Activated naive CD8-positive, alpha-beta T cell treated with anti-CD3 and anti-CD28 coated beads, Interleukin-2, amount 50 U/mL, for 24 hours (primary cell): ENCODE measurements at regions not wholly inside any gene's neighbourhood (a gene's known extent, or its start where the extent isn't known, plus 50 kb on each side); places are given as distances from the start of the nearest gene placed in this dataset.
"Not testable (repeated sequence)": the region's sequence is repeated elsewhere in the genome, so short reads cannot be mapped to it uniquely, and the experiment has no call there.

Source experiments
- ATAC-seq: fragments of 150-1000 bp; cut with Tn5 transposase; one replicate; pipeline ENCODE4 v1.10.0; 2021
- DNase-seq: peaks from one replicate; pipeline ENCODE4 v3.0.0; 2021
- H3K27ac Mint-ChIP-seq: one replicate; pipeline ENCODE4 v1.8.0; 2021; ENCODE audit warnings: mild to moderate bottlenecking, mixed read lengths
- H3K27me3 Mint-ChIP-seq: one replicate; pipeline ENCODE4 v1.8.0; 2021; ENCODE audit warnings: mixed read lengths
- H3K36me3 Mint-ChIP-seq: one replicate; pipeline ENCODE4 v1.8.0; 2021; ENCODE audit warnings: low read depth, mixed read lengths
- H3K4me1 Mint-ChIP-seq: one replicate; pipeline ENCODE4 v1.8.0; 2021; ENCODE audit warnings: mixed read lengths
- H3K4me3 Mint-ChIP-seq: one replicate; pipeline ENCODE4 v1.8.0; 2021; ENCODE audit warnings: mild to moderate bottlenecking, moderate library complexity, mixed read lengths
- H3K9me3 Mint-ChIP-seq: one replicate; pipeline ENCODE4 v1.8.0; 2021; ENCODE audit warnings: mixed read lengths

GRCh38 chr11:70600911-70601415, 202.6 kb downstream of the CTTN start:
- H3K27me3 Mint-ChIP-seq = not testable (repeated sequence)

DNA sequence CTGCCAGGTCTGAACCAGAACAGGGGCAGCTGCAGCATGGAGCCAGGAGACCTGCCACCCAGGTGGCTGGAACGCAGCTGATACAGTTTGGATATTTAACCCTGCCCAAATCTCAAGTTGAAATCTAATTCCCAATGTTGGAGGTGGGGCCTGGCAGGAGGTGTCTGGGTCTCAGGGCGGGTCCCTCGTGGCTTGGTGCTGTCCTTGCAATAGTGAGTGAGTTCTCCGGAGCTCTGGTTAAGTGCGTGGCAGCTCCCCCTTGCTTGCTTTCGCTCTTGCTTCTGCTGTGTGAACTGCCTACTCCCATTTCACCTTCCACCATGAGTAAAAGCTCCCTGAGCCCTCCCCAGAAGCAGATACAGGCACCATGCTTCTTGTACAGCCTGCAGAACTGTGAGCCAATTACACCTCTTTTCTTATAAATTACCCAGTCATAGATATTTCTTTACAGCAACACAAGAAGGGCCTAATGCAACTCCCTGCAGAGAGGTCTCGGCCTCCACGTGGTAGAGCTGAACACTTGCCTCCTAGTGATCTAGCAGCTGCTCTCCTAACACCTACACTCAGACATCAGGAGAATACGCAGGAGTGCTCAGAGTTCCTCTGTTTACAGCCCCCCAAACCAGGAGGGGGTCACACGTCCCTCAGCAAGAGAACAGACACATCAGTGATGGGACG, 203.7 kb downstream of the CTTN start:
- no peak overlapping the region for H3K27ac Mint-ChIP-seq
- no peak overlapping the region for H3K4me3 Mint-ChIP-seq
- peaks cover 5% of the 10 kb centered on the region for H3K27me3 Mint-ChIP-seq
- H3K9me3 Mint-ChIP-seq = no peaks in the 10 kb centered on the region
- no peaks in the 10 kb centered on the region for H3K36me3 Mint-ChIP-seq
- no peaks in the 10 kb centered on the region for H3K4me1 Mint-ChIP-seq
- no peak for ATAC-seq
- no peak for DNase-seq

More at GRCh38 chr11:70600911-70601415, 202.6 kb downstream of the CTTN start:
- not testable (repeated sequence) for H3K9me3 Mint-ChIP-seq, ATAC-seq, H3K4me3 Mint-ChIP-seq, H3K4me1 Mint-ChIP-seq, DNase-seq, H3K36me3 Mint-ChIP-seq, H3K27ac Mint-ChIP-seq

DNA sequence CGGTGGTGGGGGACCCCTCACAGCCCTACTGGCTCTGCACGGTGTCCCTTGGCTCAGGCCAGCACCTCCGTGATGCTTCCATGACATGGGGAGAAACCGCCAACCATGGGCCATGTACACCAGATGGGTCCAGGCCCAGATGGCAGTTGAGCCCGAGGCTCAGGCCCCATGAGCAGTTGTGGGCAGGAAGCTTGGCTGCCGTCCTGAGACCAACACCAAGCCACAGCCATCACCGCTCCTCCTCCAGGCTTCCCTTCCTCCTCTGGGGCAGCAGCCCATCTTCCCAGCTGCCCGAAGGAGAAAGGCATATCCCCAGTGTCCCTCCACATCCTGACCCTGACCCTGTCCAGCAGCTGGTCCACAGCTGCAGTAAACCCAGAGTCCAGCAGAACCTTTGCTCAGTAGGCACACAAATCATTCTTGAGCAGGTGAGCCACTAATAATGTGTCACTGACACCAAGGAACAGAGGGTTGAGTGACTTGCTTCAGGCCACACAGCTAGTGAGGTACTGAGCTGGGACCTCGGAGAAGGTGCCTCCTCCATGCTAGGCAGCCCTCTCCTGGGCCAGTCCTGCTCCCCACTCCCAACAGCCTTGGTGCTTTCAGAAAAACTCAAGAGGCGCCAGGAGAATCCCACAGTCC, 204.9 kb downstream of the CTTN start:
- Mint-ChIP-seq H3K36me3 (no peaks in the 10 kb centered on the region), H3K4me3 (no peak overlapping the region), H3K27ac (no peak overlapping the region), H3K4me1 (no peaks in the 10 kb centered on the region), H3K27me3 (peaks cover 3% of the 10 kb centered on the region), H3K9me3 (no peaks in the 10 kb centered on the region)
- no peak for DNase-seq
- no peak for ATAC-seq

DNA sequence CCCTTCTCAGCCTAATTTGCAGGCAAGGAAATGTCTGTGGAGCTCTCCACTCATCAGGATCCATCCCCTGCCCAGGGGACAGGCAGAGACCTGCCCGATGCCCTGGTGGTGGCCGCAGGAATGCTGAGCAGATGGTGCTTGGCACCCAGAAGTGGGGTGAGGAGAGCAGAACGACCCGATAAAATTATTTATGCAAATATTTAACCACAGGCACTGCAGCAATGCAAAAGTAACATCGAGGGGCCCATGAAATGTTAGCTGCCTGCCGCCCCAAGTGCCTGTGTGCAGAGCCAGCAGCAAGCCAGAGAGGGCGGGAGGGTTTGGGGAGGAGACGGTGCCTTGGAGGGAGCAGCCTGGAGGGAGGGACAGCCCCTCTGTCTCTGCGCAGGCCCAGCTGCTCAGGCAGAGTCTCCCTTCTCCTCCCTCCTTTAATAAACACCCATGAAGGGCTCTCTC, 205.5 kb downstream of the CTTN start:
- H3K4me3 Mint-ChIP-seq = no peak overlapping the region
- H3K4me1 Mint-ChIP-seq = no peaks in the 10 kb centered on the region
- no peak overlapping the region for H3K27ac Mint-ChIP-seq
- ATAC-seq (no peak), DNase-seq (no peak)
- no peaks in the 10 kb centered on the region for H3K36me3 Mint-ChIP-seq
- H3K27me3 Mint-ChIP-seq = peaks cover 2% of the 10 kb centered on the region
- H3K9me3 Mint-ChIP-seq = no peaks in the 10 kb centered on the region

- Mint-ChIP-seq H3K36me3 (no peaks in the 10 kb centered on the region), H3K27me3 (peaks cover 2% of the 10 kb centered on the region), H3K4me1 (no peaks in the 10 kb centered on the region), H3K9me3 (no peaks in the 10 kb centered on the region), H3K27ac (no peak overlapping the region), H3K4me3 (no peak overlapping the region)
- ATAC-seq (no peak), DNase-seq (no peak)
These were observed 205.9 kb downstream of the CTTN start for GRCh38 chr11:70604221-70604620.

- Mint-ChIP-seq H3K27me3 (peaks cover 2% of the 10 kb centered on the region), H3K4me3 (no peak overlapping the region), H3K4me1 (no peaks in the 10 kb centered on the region), H3K27ac (no peak overlapping the region), H3K9me3 (no peaks in the 10 kb centered on the region), H3K36me3 (no peaks in the 10 kb centered on the region)
- ATAC-seq (no peak), DNase-seq (no peak)
These were observed 206.5 kb downstream of the CTTN start for GRCh38 chr11:70604630-70605467.

DNA sequence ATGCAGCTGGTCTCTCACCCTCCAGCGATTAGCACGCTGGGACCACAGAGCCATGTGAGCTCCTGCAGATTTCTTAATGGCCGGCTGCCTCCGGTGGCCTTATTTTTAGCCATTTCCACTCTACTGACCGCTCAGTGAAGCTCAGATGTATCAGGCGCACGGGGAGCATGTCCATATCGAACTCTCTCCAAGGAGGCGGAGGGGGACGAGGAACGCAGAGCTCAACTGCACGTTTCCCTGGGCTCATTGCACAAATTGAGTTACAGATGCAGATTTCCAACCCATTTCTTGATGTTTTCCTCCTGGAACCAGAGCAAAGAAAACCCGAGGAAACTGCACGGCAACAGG, 207.1 kb downstream of the CTTN start:
- no peak overlapping the region for H3K4me3 Mint-ChIP-seq
- ATAC-seq (no peak), DNase-seq (no peak)
- H3K4me1 Mint-ChIP-seq = no peaks in the 10 kb centered on the region
- H3K27me3 Mint-ChIP-seq = peaks cover 2% of the 10 kb centered on the region
- H3K36me3 Mint-ChIP-seq = no peaks in the 10 kb centered on the region
- H3K27ac Mint-ChIP-seq = no peak overlapping the region
- H3K9me3 Mint-ChIP-seq = no peaks in the 10 kb centered on the region

DNA sequence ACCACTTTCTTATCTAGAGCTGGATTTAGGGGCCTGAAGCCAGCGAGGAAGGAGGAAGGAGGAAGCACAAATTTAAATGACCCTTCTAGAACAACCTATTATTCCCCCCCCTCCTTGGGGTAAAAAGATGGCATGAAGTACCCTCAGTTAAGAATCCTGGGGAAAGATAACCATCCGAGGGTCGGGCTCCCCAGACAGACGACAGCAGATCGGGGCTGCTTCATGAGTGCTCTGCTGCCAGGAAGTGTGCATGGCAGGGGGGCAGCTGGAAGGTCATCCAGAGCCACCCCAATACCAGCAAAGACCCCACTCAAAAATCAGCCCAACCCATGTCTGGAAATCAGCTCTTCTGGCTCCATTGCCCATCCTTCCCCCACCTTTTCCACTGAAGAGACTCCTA, 207.5 kb downstream of the CTTN start:
- Mint-ChIP-seq H3K9me3 (no peaks in the 10 kb centered on the region), H3K36me3 (no peaks in the 10 kb centered on the region), H3K27ac (no peak overlapping the region), H3K4me3 (no peak overlapping the region), H3K27me3 (peaks cover 5% of the 10 kb centered on the region), H3K4me1 (no peaks in the 10 kb centered on the region)
- ATAC-seq (no peak), DNase-seq (no peak)

DNA sequence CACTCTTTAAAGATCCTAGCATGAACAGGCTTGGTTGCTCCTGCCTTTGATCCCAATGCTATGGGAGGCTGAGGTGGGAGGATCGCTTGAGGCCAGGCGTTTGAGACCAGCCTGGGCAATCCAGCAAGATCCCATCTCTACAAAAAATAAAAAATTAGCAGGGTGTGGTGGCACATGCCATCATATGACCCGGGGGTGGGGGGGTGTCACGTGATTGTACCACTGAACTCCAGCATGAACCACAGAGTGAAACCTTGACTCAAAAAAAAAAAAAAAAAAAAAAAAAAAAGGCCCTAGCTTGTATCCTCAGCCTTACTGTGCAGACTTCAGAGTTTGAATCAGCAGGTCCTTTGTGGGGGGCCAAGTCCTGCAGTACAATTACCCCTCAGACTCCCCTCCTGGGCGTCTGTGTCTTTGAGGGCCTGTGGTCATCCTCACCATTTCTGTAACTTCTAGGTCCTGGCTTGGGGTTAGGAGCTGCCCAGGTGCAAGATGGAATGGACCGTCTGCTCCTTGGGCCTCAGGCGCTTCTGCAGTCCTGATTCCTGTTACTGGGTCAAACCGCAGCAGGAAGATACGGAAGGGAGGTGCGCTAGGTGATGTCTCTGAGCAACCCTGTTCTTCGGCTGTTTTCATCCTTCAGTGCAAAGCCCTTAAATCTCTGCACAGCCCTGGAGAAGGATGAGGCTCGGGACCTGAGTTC, 208.1 kb downstream of the CTTN start:
- H3K4me1 Mint-ChIP-seq = no peaks in the 10 kb centered on the region
- H3K9me3 Mint-ChIP-seq = no peaks in the 10 kb centered on the region
- H3K36me3 Mint-ChIP-seq = no peaks in the 10 kb centered on the region
- DNase-seq (no peak), ATAC-seq (no peak)
- peaks cover 5% of the 10 kb centered on the region for H3K27me3 Mint-ChIP-seq
- H3K27ac Mint-ChIP-seq = no peak overlapping the region
- no peak overlapping the region for H3K4me3 Mint-ChIP-seq

- H3K4me3 Mint-ChIP-seq = no peak overlapping the region
- H3K4me1 Mint-ChIP-seq = no peaks in the 10 kb centered on the region
- no peaks in the 10 kb centered on the region for H3K9me3 Mint-ChIP-seq
- ATAC-seq (no peak), DNase-seq (no peak)
- H3K27ac Mint-ChIP-seq = no peak overlapping the region
- peaks cover 5% of the 10 kb centered on the region for H3K27me3 Mint-ChIP-seq
- H3K36me3 Mint-ChIP-seq = no peaks in the 10 kb centered on the region
These were observed 208.6 kb downstream of the CTTN start for GRCh38 chr11:70606951-70607330.

DNA sequence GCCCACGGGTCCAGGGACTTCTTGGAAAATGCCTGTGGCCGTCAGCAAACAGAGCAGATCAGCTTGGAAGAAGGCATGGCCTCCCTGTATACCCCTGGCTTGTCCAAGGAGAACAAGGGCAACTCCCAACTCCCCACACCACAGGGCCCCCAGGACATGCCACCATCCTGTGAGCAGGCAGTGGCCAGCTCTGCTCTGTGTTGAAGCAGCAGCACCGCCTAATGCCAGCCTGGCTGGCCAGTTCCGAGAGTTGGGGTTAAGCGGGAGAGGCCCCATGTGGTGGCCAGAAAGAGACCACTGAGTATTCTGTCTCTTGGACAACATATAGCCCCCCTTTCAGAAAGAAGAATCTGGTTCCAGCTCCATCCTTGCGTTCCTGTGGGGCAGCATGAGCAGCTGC, 209.2 kb downstream of the CTTN start:
- no peaks in the 10 kb centered on the region for H3K36me3 Mint-ChIP-seq
- no peaks in the 10 kb centered on the region for H3K9me3 Mint-ChIP-seq
- no peak overlapping the region for H3K27ac Mint-ChIP-seq
- H3K4me3 Mint-ChIP-seq = no peak overlapping the region
- DNase-seq = no peak
- no peaks in the 10 kb centered on the region for H3K4me1 Mint-ChIP-seq
- H3K27me3 Mint-ChIP-seq = peaks cover 5% of the 10 kb centered on the region
- ATAC-seq = no peak

- Mint-ChIP-seq H3K9me3 (no peaks in the 10 kb centered on the region), H3K27ac (no peak overlapping the region), H3K4me1 (no peaks in the 10 kb centered on the region), H3K27me3 (peaks cover 3% of the 10 kb centered on the region), H3K36me3 (no peaks in the 10 kb centered on the region), H3K4me3 (no peak overlapping the region)
- no peak for ATAC-seq
- no peak for DNase-seq
These were observed 210.5 kb downstream of the CTTN start for GRCh38 chr11:70608568-70609470.

DNA sequence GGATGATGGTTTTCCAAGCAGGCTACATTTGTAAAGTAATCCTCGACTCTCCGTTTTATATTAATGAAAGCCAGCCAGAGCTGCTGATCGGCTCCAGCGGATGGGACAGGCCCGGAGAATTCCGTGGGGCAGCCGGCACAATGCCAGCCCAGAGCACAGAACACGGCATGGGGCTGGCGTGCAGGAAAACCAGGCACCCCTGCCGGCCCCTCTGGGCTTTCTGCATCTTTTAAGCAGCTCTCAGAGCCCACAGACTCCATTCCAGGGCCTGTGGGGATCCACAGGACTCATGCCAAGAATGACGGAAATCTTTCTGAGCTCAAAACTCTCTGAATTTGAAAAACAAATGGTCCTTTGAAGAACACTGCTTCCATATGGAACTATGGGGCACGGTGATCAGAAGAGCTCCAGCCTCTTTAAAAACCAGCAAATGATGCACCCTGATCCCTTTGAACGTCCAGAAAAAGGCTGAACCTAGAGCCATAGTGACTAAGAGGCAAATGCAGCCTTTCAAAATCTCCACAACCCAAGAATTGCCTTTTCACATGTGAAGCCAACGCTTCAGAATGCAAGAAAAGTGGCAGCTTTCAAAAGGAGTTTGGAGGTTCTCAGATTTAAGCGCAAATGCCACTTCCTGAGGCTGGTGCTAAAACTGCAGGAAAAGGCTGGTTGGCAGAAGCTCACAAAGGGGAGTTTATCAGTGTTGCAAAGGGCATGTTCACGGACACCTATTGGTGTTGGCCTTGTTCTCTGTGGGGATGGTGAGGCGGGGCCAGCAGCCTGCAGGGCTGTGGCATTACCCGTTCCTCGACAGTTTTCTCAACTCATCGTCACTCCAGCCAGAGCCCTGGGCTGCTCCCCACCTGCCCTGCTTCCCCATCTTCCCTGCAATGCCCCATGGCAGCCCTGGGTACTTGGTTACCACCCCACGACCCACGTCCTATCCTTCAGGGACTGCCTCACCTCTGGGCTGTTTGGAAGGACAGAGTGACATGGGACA, 212.5 kb downstream of the CTTN start:
- no peak for ATAC-seq
- Mint-ChIP-seq H3K4me3 (no peak overlapping the region), H3K27me3 (peaks cover 3% of the 10 kb centered on the region), H3K4me1 (no peaks in the 10 kb centered on the region), H3K27ac (no peak overlapping the region), H3K9me3 (no peaks in the 10 kb centered on the region), H3K36me3 (no peaks in the 10 kb centered on the region)
- DNase-seq = no peak
